Gastroesophageal sphincter (tissue), 4 donors: ENCODE measurements at regions not wholly inside any gene's neighbourhood (a gene's known extent, or its start where the extent isn't known, plus 50 kb on each side); places are given as distances from the start of the nearest gene placed in this dataset.
"Not testable (repeated sequence)": the region's sequence is repeated elsewhere in the genome, so short reads cannot be mapped to it uniquely, and the experiment has no call there.

Experiments used
- ATAC-seq: fragments of 150-250 bp; one replicate; pipeline ENCODE4 v1.9.1; 2016; ENCODE audit warnings: mild to moderate bottlenecking, moderate library complexity
- H3K27ac ChIP-seq, 4 donors: fragments of 200-600 bp; sonication (generic) in 3 of 4; 1 replicate in 3 of 4; 2 replicates in 1 of 4; pipeline ENCODE4 v1.5.1; 2016 to 2019
- H3K27me3 ChIP-seq: fragments of 200-600 bp; sonication (generic); one replicate; pipeline ENCODE4 v1.5.1; 2019
- H3K36me3 ChIP-seq, 2 donors: fragments of 200-600 bp; sonication (generic); one replicate each; pipeline ENCODE4 v1.5.1; 2019; ENCODE audit warnings: control low read depth in 1 of 2
- H3K4me1 ChIP-seq, 3 donors: fragments of 200-600 bp; sonication (generic); 1 replicate in 2 of 3; 2 replicates in 1 of 3; pipeline ENCODE4 v1.5.1; 2016 to 2019; ENCODE audit warnings: control low read depth in 2 of 3
- H3K4me3 ChIP-seq, 2 donors: fragments of 200-600 bp; sonication (generic); one replicate each; pipeline ENCODE4 v1.5.1; 2019; ENCODE audit warnings: mild to moderate bottlenecking in 1 of 2, moderate library complexity in 1 of 2
- H3K9me3 ChIP-seq, 3 donors: fragments of 200-600 bp; sonication (generic); one replicate each; pipeline ENCODE4 v1.5.1; 2017 to 2019; ENCODE audit warnings: control low read depth in 2 of 3
- CTCF ChIP-seq, 4 experiments: fragments of 200-600 bp in 2 of 4; fragments of 450-650 bp in 2 of 4; sonication (generic) in 1 of 4; IDR thresholded peaks; one replicate each; pipeline ENCODE4 v1.5.1; 2017 to 2019; ENCODE audit warnings: antibody characterized with exemption in 4 of 4, mild to moderate bottlenecking in 2 of 4, moderate library complexity in 2 of 4
- EP300 ChIP-seq: sonication (generic); formaldehyde crosslinking; IDR thresholded peaks from one replicate; pipeline ENCODE4 v1.6.1; 2017; ENCODE audit warnings: antibody characterized with exemption, mild to moderate bottlenecking
- POLR2A ChIP-seq, 2 donors: fragments of 450-650 bp; IDR thresholded peaks; one replicate each; pipeline ENCODE4 v1.6.1; 2017; ENCODE audit warnings: antibody characterized with exemption in 2 of 2, mild to moderate bottlenecking in 2 of 2, moderate library complexity in 1 of 2
- POLR2AphosphoS5 ChIP-seq: sonication (generic); formaldehyde crosslinking; IDR thresholded peaks from one replicate; pipeline ENCODE4 v1.6.1; 2017; ENCODE audit warnings: antibody characterized with exemption
- WGBS, 2 donors: methylation state at CpG; one replicate each; pipeline ENCODE4 v1.1.5; 2018; ENCODE audit warnings: low coverage in 1 of 2; 5-methylcytosine and 5-hydroxymethylcytosine counted together

GRCh38 chr6:81515562-81516453 lies 236.7 kb downstream of the TENT5A start:
- 61 to 70% methylated on average over 7 of the region's 7 CpGs for WGBS, 2 donors
- TF ChIP-seq CTCF (IDR thresholded peaks at IDR 0.05): no peak
- TF ChIP-seq POLR2A (IDR thresholded peaks at IDR 0.05): no peak
- no peak for TF ChIP-seq EP300
- no peak for TF ChIP-seq POLR2AphosphoS5
- H3K27ac ChIP-seq: no peak overlapping the region
- H3K4me3 ChIP-seq: no peak overlapping the region
- no peaks in the 10 kb centered on the region for H3K36me3 ChIP-seq
- ATAC-seq: no peak
- H3K27me3 ChIP-seq: no peaks in the 10 kb centered on the region
- no peaks in the 10 kb centered on the region for H3K4me1 ChIP-seq
- no peaks in the 10 kb centered on the region for H3K9me3 ChIP-seq

- H3K36me3 ChIP-seq, ATAC-seq, H3K4me3 ChIP-seq, H3K9me3 ChIP-seq, H3K27ac ChIP-seq, H3K4me1 ChIP-seq, H3K27me3 ChIP-seq: not testable (repeated sequence)
- WGBS, 2 donors: 70 to 85% methylated on average over 2 to 4 of the region's 4 CpGs
Measured at GRCh38 chr6:81514195-81514594, 238.3 kb downstream of the TENT5A start.

GRCh38 chr6:81511423-81511822 lies 241.1 kb downstream of the TENT5A start:
- Histone ChIP-seq H3K9me3 (no peaks in the 10 kb centered on the region), H3K27ac (no peak overlapping the region), H3K27me3 (no peaks in the 10 kb centered on the region), H3K4me1 (no peaks in the 10 kb centered on the region), H3K4me3 (no peak overlapping the region), H3K36me3 (no peaks in the 10 kb centered on the region)
- 0 to 67% methylated on average over 1 of the region's 1 CpG for WGBS, 2 donors
- no peak for TF ChIP-seq POLR2A (IDR thresholded peaks at IDR 0.05)
- TF ChIP-seq EP300: no peak
- no peak for TF ChIP-seq CTCF (IDR thresholded peaks at IDR 0.05)
- TF ChIP-seq POLR2AphosphoS5: no peak
- no peak for ATAC-seq

- Histone ChIP-seq H3K4me3 (no peak overlapping the region), H3K27ac (no peak overlapping the region), H3K4me1 (no peaks in the 10 kb centered on the region), H3K9me3 (no peaks in the 10 kb centered on the region), H3K27me3 (no peaks in the 10 kb centered on the region), H3K36me3 (no peaks in the 10 kb centered on the region)
- 75 to 100% methylated on average over 1 of the region's 1 CpG for WGBS, 2 donors
- ATAC-seq: no peak
- no peak for TF ChIP-seq POLR2A (IDR thresholded peaks at IDR 0.05)
- no peak for TF ChIP-seq EP300
- no peak for TF ChIP-seq POLR2AphosphoS5
- no peak for TF ChIP-seq CTCF (IDR thresholded peaks at IDR 0.05)
Measured at GRCh38 chr6:81495999-81496398, 256.5 kb downstream of the TENT5A start.

GRCh38 chr6:81491454-81492101 lies 260.9 kb downstream of the TENT5A start:
- Histone ChIP-seq H3K9me3 (no peaks in the 10 kb centered on the region), H3K27ac (no peak overlapping the region), H3K27me3 (no peaks in the 10 kb centered on the region), H3K4me3 (no peak overlapping the region), H3K36me3 (no peaks in the 10 kb centered on the region), H3K4me1 (no peaks in the 10 kb centered on the region)
- TF ChIP-seq POLR2A (IDR thresholded peaks at IDR 0.05) (no peak), EP300 (no peak), CTCF (IDR thresholded peaks at IDR 0.05) (no peak), POLR2AphosphoS5 (no peak)
- no peak for ATAC-seq
